GM10266 (cell line): ENCODE measurements at regions not wholly inside any gene's neighbourhood (a gene's known extent, or its start where the extent isn't known, plus 50 kb on each side); places are given as distances from the start of the nearest gene placed in this dataset.

Source experiments
- DNase-seq: peaks from one replicate; pipeline ENCODE4 v3.0.0; 2012; ENCODE audit errors: extremely low spot score
- TF ChIP-seq, protein P1 (sequence below): IDR thresholded peaks from 2 replicates; pipeline ENCODE4 v1.5.1; 2012; ENCODE audit warnings: mild to moderate bottlenecking, low read depth; ENCODE audit not compliant: control insufficient read depth, insufficient read depth; ENCODE audit errors: missing control alignments

DNA sequence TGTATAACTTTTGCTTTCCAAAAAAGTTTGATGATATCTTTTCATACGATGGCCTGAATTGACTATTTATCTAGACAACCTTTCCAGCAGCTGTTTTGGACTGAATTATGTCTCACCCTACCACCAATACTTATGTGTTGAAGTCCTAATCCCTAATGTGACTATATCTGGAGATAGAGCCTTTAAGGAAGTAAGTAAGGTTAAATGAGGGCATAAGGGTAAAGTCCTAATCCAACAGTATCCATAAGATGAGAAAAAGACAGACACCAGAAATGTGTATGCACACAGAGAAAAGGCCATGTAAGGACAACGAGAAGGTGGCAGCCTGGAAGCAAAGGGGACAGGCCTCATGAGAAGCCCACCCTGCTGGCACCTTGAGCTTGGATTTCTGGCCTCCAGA, 86.6 kb upstream of the PPARGC1A start:
- TF ChIP-seq, protein P1, sequence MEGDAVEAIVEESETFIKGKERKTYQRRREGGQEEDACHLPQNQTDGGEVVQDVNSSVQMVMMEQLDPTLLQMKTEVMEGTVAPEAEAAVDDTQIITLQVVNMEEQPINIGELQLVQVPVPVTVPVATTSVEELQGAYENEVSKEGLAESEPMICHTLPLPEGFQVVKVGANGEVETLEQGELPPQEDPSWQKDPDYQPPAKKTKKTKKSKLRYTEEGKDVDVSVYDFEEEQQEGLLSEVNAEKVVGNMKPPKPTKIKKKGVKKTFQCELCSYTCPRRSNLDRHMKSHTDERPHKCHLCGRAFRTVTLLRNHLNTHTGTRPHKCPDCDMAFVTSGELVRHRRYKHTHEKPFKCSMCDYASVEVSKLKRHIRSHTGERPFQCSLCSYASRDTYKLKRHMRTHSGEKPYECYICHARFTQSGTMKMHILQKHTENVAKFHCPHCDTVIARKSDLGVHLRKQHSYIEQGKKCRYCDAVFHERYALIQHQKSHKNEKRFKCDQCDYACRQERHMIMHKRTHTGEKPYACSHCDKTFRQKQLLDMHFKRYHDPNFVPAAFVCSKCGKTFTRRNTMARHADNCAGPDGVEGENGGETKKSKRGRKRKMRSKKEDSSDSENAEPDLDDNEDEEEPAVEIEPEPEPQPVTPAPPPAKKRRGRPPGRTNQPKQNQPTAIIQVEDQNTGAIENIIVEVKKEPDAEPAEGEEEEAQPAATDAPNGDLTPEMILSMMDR = no peak

DNA sequence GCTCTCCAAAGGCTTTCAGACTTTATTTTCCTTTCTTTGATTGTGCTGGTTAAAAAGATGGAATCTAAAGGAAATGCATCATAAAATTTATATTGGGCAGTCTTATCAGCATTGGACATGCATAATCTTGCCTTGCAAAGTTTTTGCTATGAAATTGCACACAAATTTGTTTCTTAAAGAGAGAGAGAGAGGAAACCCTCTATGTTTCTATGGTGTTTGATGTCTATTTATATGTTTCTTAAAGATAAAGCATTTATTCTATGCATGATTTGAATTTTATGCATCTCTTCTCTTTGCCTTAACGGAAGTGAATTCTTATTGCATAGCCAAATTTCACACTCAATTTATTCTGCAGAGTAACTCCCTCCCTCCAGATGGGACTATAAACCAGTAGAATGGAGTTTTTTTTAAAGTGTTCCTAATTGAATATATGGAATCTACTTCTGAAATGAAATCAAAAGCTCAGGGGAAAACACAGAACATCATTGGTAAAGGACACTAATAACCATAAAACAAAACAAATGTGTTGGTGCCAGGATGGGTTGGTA, 83.5 kb upstream of the PPARGC1A start:
- TF ChIP-seq, protein P1 = no peak
- DNase-seq = no peak

More for the DNA sequence above, 86.6 kb upstream of the PPARGC1A start:
- DNase-seq = no peak

DNA sequence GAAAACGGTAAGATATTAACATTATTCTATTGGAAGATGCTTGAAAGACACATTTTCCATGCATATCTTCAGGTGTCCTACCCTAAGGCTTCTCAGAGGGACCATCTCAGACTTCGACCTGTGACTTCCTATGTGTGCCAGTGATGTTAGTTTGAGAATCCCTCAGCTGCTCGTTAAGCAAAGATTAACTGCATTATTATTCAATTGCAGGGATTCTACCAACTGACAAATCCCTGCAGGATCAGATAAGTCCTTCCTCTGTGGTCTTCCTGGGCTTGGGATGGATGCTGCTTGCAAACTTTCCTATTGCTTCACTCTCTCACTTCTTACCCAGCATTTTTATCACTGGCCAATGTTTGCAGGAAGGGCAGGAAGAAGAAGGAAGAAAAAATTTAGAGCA, 83.0 kb upstream of the PPARGC1A start:
- TF ChIP-seq, protein P1 = no peak
- no peak for DNase-seq

DNA sequence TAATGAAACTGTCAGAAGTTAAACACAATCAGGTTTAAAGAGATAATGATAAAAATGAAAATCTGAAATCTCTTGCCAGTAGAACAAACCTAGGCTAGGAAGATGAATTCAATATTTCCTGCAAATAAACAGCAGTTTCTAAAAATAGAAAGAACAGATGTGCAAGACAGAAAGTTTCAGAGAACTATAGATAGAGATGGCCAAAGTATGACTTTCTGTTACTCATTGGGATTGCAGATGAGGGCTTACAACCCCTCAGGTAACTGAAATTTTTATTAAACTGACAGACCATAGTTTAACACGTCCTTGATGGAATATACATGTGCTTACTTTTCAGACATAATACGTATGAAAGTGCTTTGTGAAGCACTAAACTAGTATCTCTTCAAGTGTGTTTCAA, 82.3 kb upstream of the PPARGC1A start:
- TF ChIP-seq, protein P1 = no peak
- DNase-seq = no peak

DNA sequence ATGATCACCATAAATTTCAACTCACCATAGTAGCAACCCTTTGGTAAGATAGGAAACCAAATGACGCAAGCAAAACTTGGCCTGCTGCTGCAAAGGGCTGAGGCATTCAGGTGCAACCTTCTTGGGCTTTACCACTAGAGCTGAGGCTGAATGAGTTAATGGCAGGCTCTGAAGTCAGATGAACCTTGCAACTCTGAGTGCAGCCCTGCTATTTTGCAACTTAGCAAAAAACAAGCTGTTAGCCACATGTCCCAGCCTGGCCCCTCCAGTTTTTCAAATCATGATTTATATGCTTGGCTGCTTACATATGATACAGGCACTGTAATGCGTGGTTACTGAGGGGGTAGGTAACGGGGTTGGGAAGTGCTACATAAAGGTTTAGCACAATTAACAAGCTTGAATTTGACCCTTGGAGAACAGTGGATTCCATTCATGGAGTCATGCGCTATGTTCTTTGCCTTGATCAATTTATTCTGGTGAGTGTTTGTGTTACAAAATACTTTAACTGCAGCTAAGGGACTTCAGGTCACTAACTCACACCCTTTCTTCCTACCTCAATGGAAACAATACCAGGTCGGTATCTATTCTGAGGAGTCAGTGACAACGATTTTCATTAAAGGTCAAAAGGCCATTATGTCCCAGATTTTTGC, 80.5 kb upstream of the PPARGC1A start:
- TF ChIP-seq, protein P1 = no peak
- no peak for DNase-seq

DNA sequence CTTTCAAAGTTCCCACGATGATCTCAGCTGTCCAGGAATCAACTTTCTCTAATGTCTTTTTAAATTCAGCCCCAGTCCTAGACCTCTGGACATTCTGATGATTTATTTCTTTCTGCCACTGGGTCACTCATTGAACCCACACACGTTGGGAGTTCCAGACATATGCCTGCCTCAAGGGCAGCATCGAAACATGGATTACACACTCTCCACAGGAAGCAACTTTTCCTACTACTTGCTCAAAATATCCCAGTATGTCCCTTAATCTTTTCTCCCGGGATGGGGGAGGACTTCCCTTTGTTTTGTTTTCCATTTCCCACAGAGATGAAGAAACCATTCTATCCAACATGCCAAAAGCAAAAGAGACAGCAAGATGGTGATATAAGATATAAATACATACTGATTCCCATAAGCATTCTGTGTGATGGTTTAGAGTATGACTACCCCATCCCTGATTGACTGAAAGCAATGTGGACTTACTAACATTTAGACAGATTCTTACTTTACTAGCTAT, 79.8 kb upstream of the PPARGC1A start:
- DNase-seq = no peak
- TF ChIP-seq, protein P1 = no peak

DNA sequence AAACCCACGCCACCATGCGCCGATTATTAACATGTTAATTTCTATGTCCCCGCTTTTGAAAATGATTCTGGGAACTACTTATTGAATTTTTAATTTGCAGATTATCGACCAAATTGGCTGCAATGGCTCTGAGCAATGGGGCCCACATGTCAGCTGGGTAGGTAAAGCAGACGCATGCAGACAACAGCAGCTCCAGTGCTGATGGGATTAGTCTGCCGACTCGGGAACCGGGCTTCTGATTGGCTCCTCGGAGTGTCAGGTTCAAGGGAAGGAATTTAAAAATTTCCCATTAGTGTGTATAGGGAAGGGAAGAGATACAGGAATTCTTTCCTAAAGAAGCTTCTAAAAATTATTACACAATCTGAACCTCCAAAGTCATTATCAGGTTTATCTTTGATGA, 77.4 kb upstream of the PPARGC1A start:
- no peak for DNase-seq
- TF ChIP-seq, protein P1 = no peak
